HG03139 (cell line): ENCODE measurements at regions not wholly inside any gene's neighbourhood (a gene's known extent, or its start where the extent isn't known, plus 50 kb on each side); places are given as distances from the start of the nearest gene placed in this dataset.
"Not testable (repeated sequence)": the region's sequence is repeated elsewhere in the genome, so short reads cannot be mapped to it uniquely, and the experiment has no call there.

Experiments
- ATAC-seq: cut with Tn5 transposase; IDR thresholded peaks from one replicate; pipeline ENCODE4 v1.9.1; 2021; ENCODE audit not compliant: unreplicated experiment

- ATAC-seq: no peak
These were observed 137.2 kb downstream of the MZT1 start for GRCh38 chr13:72590091-72590740.

- no peak for ATAC-seq
These were observed 140.9 kb downstream of the MZT1 start for GRCh38 chr13:72586518-72586917.

- ATAC-seq: no peak
These were observed 142.2 kb downstream of the MZT1 start for GRCh38 chr13:72585254-72585653.

GRCh38 chr13:72571191-72571590 lies 156.2 kb downstream of the MZT1 start:
- ATAC-seq: no peak

- no peak for ATAC-seq
These were observed 157.4 kb downstream of the MZT1 start for GRCh38 chr13:72570019-72570418.

GRCh38 chr13:72567566-72567965 lies 159.9 kb downstream of the MZT1 start:
- no peak for ATAC-seq

- ATAC-seq: no peak
These were observed 160.9 kb downstream of the MZT1 start for GRCh38 chr13:72566526-72566925.

GRCh38 chr13:72565893-72566292 lies 161.5 kb downstream of the MZT1 start:
- ATAC-seq: no peak

- no peak for ATAC-seq
These were observed 164.7 kb downstream of the MZT1 start for GRCh38 chr13:72562686-72563085.

GRCh38 chr13:72561791-72562190 lies 165.6 kb downstream of the MZT1 start:
- ATAC-seq: no peak

- no peak for ATAC-seq
These were observed 167.7 kb downstream of the MZT1 start for GRCh38 chr13:72559716-72560115.

- no peak for ATAC-seq
These were observed 170.5 kb downstream of the MZT1 start for GRCh38 chr13:72556945-72557344.

- ATAC-seq: no peak
These were observed 171.8 kb downstream of the MZT1 start for GRCh38 chr13:72555601-72556000.

- no peak for ATAC-seq
These were observed 174.7 kb downstream of the MZT1 start for GRCh38 chr13:72552731-72553130.

GRCh38 chr13:72545895-72546294 lies 181.5 kb downstream of the MZT1 start:
- ATAC-seq: not testable (repeated sequence)

GRCh38 chr13:72545030-72545719 lies 182.3 kb downstream of the MZT1 start:
- ATAC-seq: no peak

- ATAC-seq: no peak
These were observed 183.4 kb downstream of the MZT1 start for GRCh38 chr13:72544042-72544441.

- ATAC-seq: no peak
These were observed 185.2 kb downstream of the MZT1 start for GRCh38 chr13:72542241-72542640.

GRCh38 chr13:72541674-72542073 lies 185.8 kb downstream of the MZT1 start:
- ATAC-seq: no peak

GRCh38 chr13:72540881-72541280 lies 186.5 kb downstream of the MZT1 start:
- no peak for ATAC-seq

- no peak for ATAC-seq
These were observed 187.5 kb downstream of the MZT1 start for GRCh38 chr13:72539925-72540324.

- no peak for ATAC-seq
These were observed 189.6 kb downstream of the MZT1 start for GRCh38 chr13:72537782-72538181.

GRCh38 chr13:72537395-72537780 lies 190.0 kb downstream of the MZT1 start:
- no peak for ATAC-seq
